Gastrocnemius medialis (tissue), 4 donors: ENCODE measurements at regions not wholly inside any gene's neighbourhood (a gene's known extent, or its start where the extent isn't known, plus 50 kb on each side); places are given as distances from the start of the nearest gene placed in this dataset.

ENCODE experiments used
- ATAC-seq, 2 donors: fragments of 150-250 bp; one replicate each; pipeline ENCODE4 v1.9.1; 2016
- DNase-seq, 2 donors: peaks; one replicate each; pipeline ENCODE4 v3.0.0-alpha.2; 2019
- H3K27ac ChIP-seq, 4 donors: fragments of 200-600 bp; sonication (generic); 1 replicate in 1 of 4; 2 replicates in 3 of 4; pipeline ENCODE4 v1.5.1; 2016 to 2018; ENCODE audit warnings: mild to moderate bottlenecking in 2 of 4, moderate library complexity in 1 of 4
- H3K27me3 ChIP-seq, 3 donors: fragments of 200-600 bp; sonication (generic) in 2 of 3; 1 replicate in 1 of 3; 2 replicates in 2 of 3; pipeline versions ENCODE4 v1.5.1 to v1.6.0; 2016 to 2019; ENCODE audit warnings: mild to moderate bottlenecking in 1 of 3, moderate library complexity in 1 of 3
- H3K36me3 ChIP-seq, 2 donors: fragments of 200-600 bp; sonication (generic) in 1 of 2; one replicate each; pipeline ENCODE4 v1.5.1; 2017 to 2018
- H3K4me1 ChIP-seq, 2 donors: fragments of 200-600 bp; sonication (generic) in 1 of 2; one replicate each; pipeline ENCODE4 v1.5.1; 2016 to 2017; ENCODE audit warnings: mild to moderate bottlenecking in 2 of 2
- H3K4me3 ChIP-seq, 4 donors: fragments of 200-600 bp; sonication (generic) in 3 of 4; 1 replicate in 1 of 4; 2 replicates in 3 of 4; pipeline ENCODE4 v1.5.1; 2016 to 2019; ENCODE audit warnings: mild to moderate bottlenecking in 2 of 4
- H3K9me3 ChIP-seq, 3 donors: fragments of 200-600 bp; sonication (generic) in 2 of 3; 1 replicate in 1 of 3; 2 replicates in 2 of 3; pipeline ENCODE4 v1.5.1; 2016 to 2019
- POLR2A ChIP-seq, 2 donors: fragments of 450-650 bp; IDR thresholded peaks; one replicate each; pipeline ENCODE4 v1.6.1; 2017; ENCODE audit warnings: antibody characterized with exemption in 2 of 2, mild to moderate bottlenecking in 2 of 2, moderate library complexity in 2 of 2
- in situ Hi-C, 4 donors: fragments of 200-750 bp; cut with MboI; loops; one replicate each; pipeline versions ENCODE4 v1.15.0 to v1.8.0; 2017; ENCODE audit warnings: low sequenced_read_pairs in 4 of 4
- intact Hi-C: fragments of 100-400 bp; cut with DNase I; formaldehyde crosslinking; loops from one replicate; pipeline ENCODE4 v1.15.1; 2023; ENCODE audit warnings: low total_unique reads
- TF ChIP-seq, protein P1 (sequence below), 5 experiments: fragments of 450-650 bp in 3 of 5; fragments of 200-600 bp in 2 of 5; sonication (generic) in 2 of 5; IDR thresholded peaks in 4 of 5; conservative IDR thresholded peaks in 1 of 5; 1 replicate in 4 of 5; 2 replicates in 1 of 5; pipeline ENCODE4 v1.5.1; 2016 to 2019; ENCODE audit warnings: antibody characterized with exemption in 5 of 5, mild to moderate bottlenecking in 3 of 5, moderate library complexity in 3 of 5

DNA sequence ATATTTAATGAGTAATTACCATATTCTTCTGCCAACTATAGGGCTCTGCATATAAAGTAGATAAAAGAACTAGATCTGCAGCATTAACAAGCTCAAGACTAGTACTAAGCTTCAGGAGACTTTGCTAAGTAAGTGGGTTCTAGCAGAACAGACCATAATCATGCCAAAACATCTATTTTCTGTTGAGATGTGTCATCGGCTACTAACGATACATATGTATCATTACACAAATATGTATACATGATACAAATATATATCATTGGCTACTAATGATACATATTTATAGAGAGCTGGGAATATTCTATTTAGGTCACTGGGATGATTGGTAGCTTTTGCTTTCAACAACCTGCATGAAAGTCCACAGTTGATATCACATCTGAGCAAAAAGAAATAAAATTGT lies 185.8 kb upstream of the DCBLD2 start:
- no peaks in the 10 kb centered on the region for H3K36me3 ChIP-seq

DNA sequence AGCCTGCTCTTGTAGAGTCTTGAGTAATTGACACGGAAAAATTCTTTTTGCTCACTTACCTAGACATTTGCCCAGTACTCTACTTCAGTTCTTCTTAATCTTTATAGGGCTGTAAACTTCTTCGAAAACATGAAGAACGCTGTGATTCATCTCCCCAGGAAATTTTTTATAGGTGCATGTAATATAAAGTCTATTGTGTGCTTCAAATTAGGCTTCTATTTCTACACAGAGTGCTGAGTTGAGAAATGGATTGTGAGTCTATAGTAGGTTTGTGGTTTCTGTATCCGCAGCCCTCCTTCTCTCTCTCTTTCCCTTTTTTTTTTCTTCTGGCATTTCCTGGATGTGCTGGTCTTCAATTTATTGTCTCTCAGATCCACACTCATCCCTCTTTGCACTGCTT lies 183.3 kb upstream of the DCBLD2 start:
- Histone ChIP-seq H3K36me3 (no peaks in the 10 kb centered on the region), H3K27me3 (no peaks in the 10 kb centered on the region), H3K4me3 (no peak overlapping the region), H3K4me1 (no peaks in the 10 kb centered on the region), H3K9me3 (no peaks in the 10 kb centered on the region), H3K27ac (no peak overlapping the region)
- ATAC-seq, result no peak
- in situ Hi-C loops, result no loop called here
- intact Hi-C loops, result no loop called here
- TF ChIP-seq POLR2A (IDR thresholded peaks at IDR 0.05), result no peak
- TF ChIP-seq, protein P1, sequence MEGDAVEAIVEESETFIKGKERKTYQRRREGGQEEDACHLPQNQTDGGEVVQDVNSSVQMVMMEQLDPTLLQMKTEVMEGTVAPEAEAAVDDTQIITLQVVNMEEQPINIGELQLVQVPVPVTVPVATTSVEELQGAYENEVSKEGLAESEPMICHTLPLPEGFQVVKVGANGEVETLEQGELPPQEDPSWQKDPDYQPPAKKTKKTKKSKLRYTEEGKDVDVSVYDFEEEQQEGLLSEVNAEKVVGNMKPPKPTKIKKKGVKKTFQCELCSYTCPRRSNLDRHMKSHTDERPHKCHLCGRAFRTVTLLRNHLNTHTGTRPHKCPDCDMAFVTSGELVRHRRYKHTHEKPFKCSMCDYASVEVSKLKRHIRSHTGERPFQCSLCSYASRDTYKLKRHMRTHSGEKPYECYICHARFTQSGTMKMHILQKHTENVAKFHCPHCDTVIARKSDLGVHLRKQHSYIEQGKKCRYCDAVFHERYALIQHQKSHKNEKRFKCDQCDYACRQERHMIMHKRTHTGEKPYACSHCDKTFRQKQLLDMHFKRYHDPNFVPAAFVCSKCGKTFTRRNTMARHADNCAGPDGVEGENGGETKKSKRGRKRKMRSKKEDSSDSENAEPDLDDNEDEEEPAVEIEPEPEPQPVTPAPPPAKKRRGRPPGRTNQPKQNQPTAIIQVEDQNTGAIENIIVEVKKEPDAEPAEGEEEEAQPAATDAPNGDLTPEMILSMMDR (IDR thresholded peaks at IDR 0.05 in 4 of 5, conservative IDR thresholded peaks at IDR 0.05 in 1 of 5), result no peak
- DNase-seq, result no peak

More for the DNA sequence above, 185.8 kb upstream of the DCBLD2 start:
- Histone ChIP-seq H3K4me3 (no peak overlapping the region), H3K4me1 (no peaks in the 10 kb centered on the region), H3K9me3 (no peaks in the 10 kb centered on the region), H3K27me3 (no peaks in the 10 kb centered on the region), H3K27ac (no peak overlapping the region)
- in situ Hi-C loops, result no loop called here
- no peak for DNase-seq
- intact Hi-C loops, result no loop called here
- TF ChIP-seq, protein P1 (IDR thresholded peaks at IDR 0.05 in 4 of 5, conservative IDR thresholded peaks at IDR 0.05 in 1 of 5), result no peak
- no peak for TF ChIP-seq POLR2A (IDR thresholded peaks at IDR 0.05)
- no peak for ATAC-seq

DNA sequence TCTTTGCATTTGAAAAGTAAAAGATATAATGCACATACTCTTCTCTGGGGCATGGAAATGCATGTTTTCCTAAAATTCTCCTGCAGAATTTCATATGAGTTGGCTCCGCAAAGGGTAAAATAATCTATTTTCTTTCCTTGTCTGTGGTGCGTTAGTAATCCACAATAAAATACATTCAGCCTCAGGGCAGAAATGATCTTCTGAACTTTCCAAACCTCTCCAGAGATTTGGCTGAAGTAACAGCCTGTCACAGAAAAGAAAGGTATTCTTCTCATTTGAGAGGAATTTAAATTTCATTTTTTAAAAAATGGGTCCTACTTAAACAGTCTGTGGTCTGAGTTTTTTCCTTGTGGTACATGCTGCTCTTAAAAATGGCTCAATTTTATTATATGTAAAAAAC lies 182.7 kb upstream of the DCBLD2 start:
- H3K9me3 ChIP-seq, result no peaks in the 10 kb centered on the region
- DNase-seq (no peak), ATAC-seq (no peak)
- H3K36me3 ChIP-seq, result no peaks in the 10 kb centered on the region
- no peak overlapping the region for H3K4me3 ChIP-seq
- no peaks in the 10 kb centered on the region for H3K4me1 ChIP-seq
- H3K27me3 ChIP-seq, result no peaks in the 10 kb centered on the region
- intact Hi-C loops (no loop called here), in situ Hi-C loops (no loop called here)
- no peak overlapping the region for H3K27ac ChIP-seq
- TF ChIP-seq POLR2A (IDR thresholded peaks at IDR 0.05), result no peak
- TF ChIP-seq, protein P1 (IDR thresholded peaks at IDR 0.05 in 4 of 5, conservative IDR thresholded peaks at IDR 0.05 in 1 of 5), result no peak

DNA sequence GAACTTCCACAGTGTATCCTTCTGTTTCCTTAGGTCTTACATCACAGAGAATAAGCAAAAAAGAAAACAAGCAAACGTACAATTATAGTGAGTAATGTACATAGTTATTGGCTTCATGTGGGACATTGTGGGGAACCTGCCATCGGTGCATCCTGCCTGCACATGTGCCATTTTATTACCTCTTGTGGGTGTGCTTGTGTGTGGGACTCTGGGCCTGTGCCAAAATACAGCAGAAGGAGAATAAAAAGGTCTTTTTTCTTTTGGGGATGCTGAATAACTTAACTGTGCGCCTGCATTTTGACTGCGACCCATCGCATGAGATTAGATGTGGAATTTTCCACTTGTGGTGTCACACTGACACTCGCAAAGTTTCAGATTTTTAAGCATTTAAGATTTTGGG lies 169.6 kb upstream of the DCBLD2 start:
- Histone ChIP-seq H3K36me3 (no peaks in the 10 kb centered on the region), H3K4me1 (no peaks in the 10 kb centered on the region), H3K27ac (no peak overlapping the region), H3K9me3 (no peaks in the 10 kb centered on the region), H3K4me3 (no peak overlapping the region), H3K27me3 (no peaks in the 10 kb centered on the region)
- in situ Hi-C loops, result no loop called here
- DNase-seq (no peak), ATAC-seq (no peak)
- TF ChIP-seq, protein P1 (IDR thresholded peaks at IDR 0.05 in 4 of 5, conservative IDR thresholded peaks at IDR 0.05 in 1 of 5), result no peak
- TF ChIP-seq POLR2A (IDR thresholded peaks at IDR 0.05), result no peak
- intact Hi-C loops, result no loop called here

DNA sequence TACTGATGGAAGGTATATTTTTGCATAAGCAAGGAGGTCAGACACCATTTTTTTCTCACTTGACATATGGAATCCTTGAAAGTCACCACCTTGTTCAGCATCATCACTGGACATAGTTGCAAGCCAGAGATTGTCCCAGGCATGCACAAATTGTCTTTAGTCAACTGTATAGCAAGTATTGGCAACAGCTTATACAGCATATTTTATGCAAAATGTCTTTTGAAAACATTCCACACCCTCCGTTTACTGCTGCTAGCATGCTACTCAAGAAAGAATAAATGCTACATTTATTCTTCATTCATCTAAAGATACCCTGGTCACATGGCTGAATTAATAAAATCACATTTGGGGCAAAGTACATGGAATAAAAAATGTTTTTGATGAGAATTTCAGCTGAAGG lies 168.5 kb upstream of the DCBLD2 start:
- Histone ChIP-seq H3K36me3 (no peaks in the 10 kb centered on the region), H3K27ac (no peak overlapping the region), H3K27me3 (no peaks in the 10 kb centered on the region), H3K4me3 (no peak overlapping the region), H3K4me1 (no peaks in the 10 kb centered on the region), H3K9me3 (no peaks in the 10 kb centered on the region)
- DNase-seq (no peak), ATAC-seq (no peak)
- in situ Hi-C loops (no loop called here), intact Hi-C loops (no loop called here)
- TF ChIP-seq POLR2A (IDR thresholded peaks at IDR 0.05), result no peak
- TF ChIP-seq, protein P1 (IDR thresholded peaks at IDR 0.05 in 4 of 5, conservative IDR thresholded peaks at IDR 0.05 in 1 of 5), result no peak
